ENCODE measurements at regions not wholly inside any gene's neighbourhood (a gene's known extent, or its start where the extent isn't known, plus 50 kb on each side); places are given as distances from the start of the nearest gene placed in this dataset.

DNA sequence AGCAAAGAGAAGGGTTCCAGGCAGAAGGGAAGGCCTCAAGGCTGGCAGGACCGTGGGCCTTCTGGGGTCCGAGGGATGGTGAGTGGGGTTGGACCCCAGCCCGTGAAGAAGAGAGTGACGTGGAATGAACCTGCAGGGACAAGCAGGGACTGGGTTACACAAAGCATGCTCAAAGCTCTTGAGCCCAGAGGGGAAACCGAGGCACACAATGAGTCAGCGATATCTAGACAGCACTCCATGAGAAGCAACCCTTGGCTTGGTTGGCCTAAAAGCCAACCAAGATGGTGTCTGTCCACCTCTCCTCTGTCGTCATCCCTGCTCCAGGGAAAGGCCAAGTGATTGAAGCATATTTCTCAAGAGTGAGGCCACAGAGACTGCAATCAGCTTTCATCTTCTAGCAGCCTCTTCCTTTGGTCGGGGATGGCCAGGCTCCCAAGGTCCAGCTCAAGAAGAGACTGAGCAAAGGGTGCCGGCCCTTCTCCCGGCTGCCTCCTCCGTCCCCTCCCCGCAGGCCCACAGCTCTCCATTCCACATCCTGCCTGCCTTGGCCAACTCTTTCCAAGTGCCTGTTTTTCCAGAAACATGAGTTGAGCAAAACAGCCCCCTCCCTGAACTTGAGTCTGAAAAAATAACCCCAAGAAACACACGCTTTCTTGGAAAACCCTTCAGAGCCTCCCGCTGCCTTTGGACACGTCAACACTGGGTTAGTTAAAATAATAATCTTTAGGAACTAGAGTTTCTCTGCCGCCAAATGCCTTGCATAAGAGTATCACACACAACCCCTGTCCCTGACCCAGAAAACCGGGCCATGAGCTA lies 556.6 kb downstream of the MIAT start:
- no peaks in the 10 kb centered on the region for H4K20me1 ChIP-seq (ENCODE audit: insufficient read depth, low read length)
- H3K9me3 ChIP-seq (ENCODE audit: low read length) = no peaks in the 10 kb centered on the region
- TF ChIP-seq EZH2 (IDR thresholded peaks at IDR 0.05; ENCODE audit: borderline replicate concordance, low read length) = no peak
- TF ChIP-seq, protein P1, sequence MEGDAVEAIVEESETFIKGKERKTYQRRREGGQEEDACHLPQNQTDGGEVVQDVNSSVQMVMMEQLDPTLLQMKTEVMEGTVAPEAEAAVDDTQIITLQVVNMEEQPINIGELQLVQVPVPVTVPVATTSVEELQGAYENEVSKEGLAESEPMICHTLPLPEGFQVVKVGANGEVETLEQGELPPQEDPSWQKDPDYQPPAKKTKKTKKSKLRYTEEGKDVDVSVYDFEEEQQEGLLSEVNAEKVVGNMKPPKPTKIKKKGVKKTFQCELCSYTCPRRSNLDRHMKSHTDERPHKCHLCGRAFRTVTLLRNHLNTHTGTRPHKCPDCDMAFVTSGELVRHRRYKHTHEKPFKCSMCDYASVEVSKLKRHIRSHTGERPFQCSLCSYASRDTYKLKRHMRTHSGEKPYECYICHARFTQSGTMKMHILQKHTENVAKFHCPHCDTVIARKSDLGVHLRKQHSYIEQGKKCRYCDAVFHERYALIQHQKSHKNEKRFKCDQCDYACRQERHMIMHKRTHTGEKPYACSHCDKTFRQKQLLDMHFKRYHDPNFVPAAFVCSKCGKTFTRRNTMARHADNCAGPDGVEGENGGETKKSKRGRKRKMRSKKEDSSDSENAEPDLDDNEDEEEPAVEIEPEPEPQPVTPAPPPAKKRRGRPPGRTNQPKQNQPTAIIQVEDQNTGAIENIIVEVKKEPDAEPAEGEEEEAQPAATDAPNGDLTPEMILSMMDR (IDR thresholded peaks at IDR 0.05; ENCODE audit: low read length) = no peak
- H3K27ac ChIP-seq (ENCODE audit: low read depth, low read length, poor library complexity, severe bottlenecking) = no peak overlapping the region
- no peak overlapping the region for H3K9ac ChIP-seq (ENCODE audit: low read length)
- H3F3A ChIP-seq (ENCODE audit: insufficient read depth, low read length) = no peaks in the 10 kb centered on the region
- no peaks in the 10 kb centered on the region for H3K36me3 ChIP-seq (ENCODE audit: insufficient read depth, low read length)
- no peaks in the 10 kb centered on the region for H3K27me3 ChIP-seq (ENCODE audit: insufficient read depth, low read length)
- H3K9me2 ChIP-seq (ENCODE audit: low read depth, low read length) = no peaks in the 10 kb centered on the region
- H3K4me2 ChIP-seq (ENCODE audit: low read length) = no peak overlapping the region
- no peaks in the 10 kb centered on the region for H3K4me1 ChIP-seq (ENCODE audit: insufficient read depth, low read length, severe bottlenecking)
- H3K4me3 ChIP-seq (ENCODE audit: low read depth, low read length, poor library complexity, severe bottlenecking) = no peak overlapping the region
- no peaks in the 10 kb centered on the region for H3K79me2 ChIP-seq (ENCODE audit: insufficient read depth, low read length)
- H2AFZ ChIP-seq (ENCODE audit: low read length) = no peak overlapping the region

DNA sequence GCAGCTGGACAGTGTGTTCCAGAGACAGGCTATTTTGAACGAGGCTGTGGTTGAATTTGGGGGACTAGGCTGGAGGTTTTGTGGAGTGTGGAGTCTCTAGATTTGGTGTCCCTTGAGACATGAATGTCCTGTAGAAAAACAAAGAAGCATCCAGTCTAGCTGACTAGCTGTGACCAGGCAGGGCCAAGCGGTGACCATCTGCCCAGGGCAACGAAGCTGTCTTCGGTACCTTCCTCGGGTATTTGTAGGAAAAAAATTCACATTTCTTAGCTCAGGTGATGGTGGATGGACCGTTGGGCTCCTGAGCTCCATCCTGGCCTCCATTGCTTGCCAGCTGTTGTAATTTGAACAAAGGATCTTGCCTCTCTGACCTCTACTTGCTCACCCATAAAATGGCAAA lies 557.3 kb downstream of the MIAT start:
- TF ChIP-seq, protein P1 (IDR thresholded peaks at IDR 0.05; ENCODE audit: low read length) = no peak
- no peak for TF ChIP-seq EZH2 (IDR thresholded peaks at IDR 0.05; ENCODE audit: borderline replicate concordance, low read length)
- no peaks in the 10 kb centered on the region for H3K36me3 ChIP-seq (ENCODE audit: insufficient read depth, low read length)
- H3K9me2 ChIP-seq (ENCODE audit: low read depth, low read length) = no peaks in the 10 kb centered on the region
- no peaks in the 10 kb centered on the region for H3F3A ChIP-seq (ENCODE audit: insufficient read depth, low read length)
- no peak overlapping the region for H3K27ac ChIP-seq (ENCODE audit: low read depth, low read length, poor library complexity, severe bottlenecking)
- H3K9ac ChIP-seq (ENCODE audit: low read length) = no peak overlapping the region
- H3K4me1 ChIP-seq (ENCODE audit: insufficient read depth, low read length, severe bottlenecking) = no peaks in the 10 kb centered on the region
- H2AFZ ChIP-seq (ENCODE audit: low read length) = no peak overlapping the region
- H3K9me3 ChIP-seq (ENCODE audit: low read length) = no peaks in the 10 kb centered on the region
- H3K4me2 ChIP-seq (ENCODE audit: low read length) = no peak overlapping the region
- H3K79me2 ChIP-seq (ENCODE audit: insufficient read depth, low read length) = no peaks in the 10 kb centered on the region
- no peaks in the 10 kb centered on the region for H4K20me1 ChIP-seq (ENCODE audit: insufficient read depth, low read length)
- no peak overlapping the region for H3K4me3 ChIP-seq (ENCODE audit: low read depth, low read length, poor library complexity, severe bottlenecking)
- H3K27me3 ChIP-seq (ENCODE audit: insufficient read depth, low read length) = no peaks in the 10 kb centered on the region

DNA sequence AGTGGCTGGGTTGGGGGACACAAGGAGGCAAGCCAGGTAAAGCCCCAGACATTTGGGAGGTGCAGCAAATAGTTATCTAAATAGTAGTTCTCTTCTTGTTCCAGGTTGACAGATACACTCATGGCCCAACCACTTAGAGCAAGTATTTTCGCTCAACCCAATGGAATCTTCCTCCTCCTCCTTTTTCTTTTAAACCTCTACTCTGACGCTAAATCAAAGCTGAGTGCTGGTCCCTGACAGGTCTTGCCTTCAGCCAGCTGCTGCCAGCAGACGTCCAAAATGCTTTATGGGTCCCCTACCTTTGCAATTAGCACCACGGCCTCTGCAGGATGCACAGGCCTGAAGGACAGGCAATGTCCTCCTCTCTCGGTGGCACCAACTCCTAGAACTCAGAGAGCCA lies 558.5 kb downstream of the MIAT start:
- no peaks in the 10 kb centered on the region for H3K9me3 ChIP-seq (ENCODE audit: low read length)
- no peak overlapping the region for H3K4me3 ChIP-seq (ENCODE audit: low read depth, low read length, poor library complexity, severe bottlenecking)
- no peaks in the 10 kb centered on the region for H3K4me1 ChIP-seq (ENCODE audit: insufficient read depth, low read length, severe bottlenecking)
- no peak overlapping the region for H3K4me2 ChIP-seq (ENCODE audit: low read length)
- no peaks in the 10 kb centered on the region for H3K79me2 ChIP-seq (ENCODE audit: insufficient read depth, low read length)
- TF ChIP-seq EZH2 (IDR thresholded peaks at IDR 0.05; ENCODE audit: borderline replicate concordance, low read length) = no peak
- TF ChIP-seq, protein P1 (IDR thresholded peaks at IDR 0.05; ENCODE audit: low read length) = no peak
- H3K27me3 ChIP-seq (ENCODE audit: insufficient read depth, low read length) = no peaks in the 10 kb centered on the region
- no peaks in the 10 kb centered on the region for H3K9me2 ChIP-seq (ENCODE audit: low read depth, low read length)
- H3K36me3 ChIP-seq (ENCODE audit: insufficient read depth, low read length) = no peaks in the 10 kb centered on the region
- no peaks in the 10 kb centered on the region for H3F3A ChIP-seq (ENCODE audit: insufficient read depth, low read length)
- H2AFZ ChIP-seq (ENCODE audit: low read length) = no peak overlapping the region
- H4K20me1 ChIP-seq (ENCODE audit: insufficient read depth, low read length) = no peaks in the 10 kb centered on the region
- no peak overlapping the region for H3K9ac ChIP-seq (ENCODE audit: low read length)
- H3K27ac ChIP-seq (ENCODE audit: low read depth, low read length, poor library complexity, severe bottlenecking) = no peak overlapping the region

Data from OCI-LY1 (cell line).